SJSA1 (cell line): ENCODE measurements at regions not wholly inside any gene's neighbourhood (a gene's known extent, or its start where the extent isn't known, plus 50 kb on each side); places are given as distances from the start of the nearest gene placed in this dataset.
"Not testable (repeated sequence)": the region's sequence is repeated elsewhere in the genome, so short reads cannot be mapped to it uniquely, and the experiment has no call there.

Experiments used
- DNase-seq, 2 experiments: peaks; one replicate each; pipeline ENCODE4 v3.0.0-alpha.2; 2015 to 2020; ENCODE audit warnings: low spot score in 2 of 2, low read depth in 1 of 2
- H3K27ac ChIP-seq: fragments of 250-450 bp; sonication (Bioruptor Pico); 2 replicates; pipeline ENCODE4 v1.5.1; 2020; ENCODE audit warnings: mild to moderate bottlenecking, moderate library complexity
- H3K27me3 ChIP-seq: fragments of 250-450 bp; sonication (Bioruptor Pico); replicated peaks from 2 replicates; pipeline ENCODE4 v1.5.1; 2020; ENCODE audit warnings: mild to moderate bottlenecking, moderate library complexity
- H3K36me3 ChIP-seq: fragments of 250-450 bp; sonication (Bioruptor Pico); 2 replicates; pipeline ENCODE4 v1.5.1; 2020; ENCODE audit warnings: mild to moderate bottlenecking
- H3K4me1 ChIP-seq: fragments of 250-450 bp; sonication (Bioruptor Pico); replicated peaks from 2 replicates; pipeline ENCODE4 v1.6.1; 2021; ENCODE audit warnings: mild to moderate bottlenecking
- H3K4me3 ChIP-seq: fragments of 250-450 bp; sonication (Bioruptor Pico); 2 replicates; pipeline ENCODE4 v1.5.1; 2020; ENCODE audit warnings: mild to moderate bottlenecking
- H3K9me3 ChIP-seq: fragments of 250-450 bp; sonication (Bioruptor Pico); replicated peaks from 2 replicates; pipeline ENCODE4 v1.5.1; 2020; ENCODE audit warnings: mild to moderate bottlenecking

DNA sequence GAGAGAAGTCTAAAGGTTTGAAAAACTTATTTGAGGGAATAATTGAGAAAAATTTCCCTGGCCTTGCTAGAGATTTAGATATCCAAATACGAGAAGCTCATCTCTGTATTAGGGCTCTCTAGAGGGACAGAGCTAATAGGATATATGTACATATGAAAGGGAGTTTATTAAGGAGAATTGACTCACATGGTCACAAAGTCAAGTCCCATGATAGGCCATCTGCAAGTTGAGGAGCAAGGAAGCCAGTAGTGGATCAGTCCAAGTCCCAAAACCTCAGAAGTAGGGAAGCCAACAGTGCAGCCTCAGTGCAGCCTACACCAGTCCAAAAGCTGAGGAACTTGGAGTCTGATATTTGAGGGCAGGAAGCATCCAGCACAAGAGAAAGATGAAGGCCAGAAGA is 126.7 kb downstream of the PJA2 start:
- not testable (repeated sequence) for H3K36me3 ChIP-seq, H3K4me3 ChIP-seq

DNA sequence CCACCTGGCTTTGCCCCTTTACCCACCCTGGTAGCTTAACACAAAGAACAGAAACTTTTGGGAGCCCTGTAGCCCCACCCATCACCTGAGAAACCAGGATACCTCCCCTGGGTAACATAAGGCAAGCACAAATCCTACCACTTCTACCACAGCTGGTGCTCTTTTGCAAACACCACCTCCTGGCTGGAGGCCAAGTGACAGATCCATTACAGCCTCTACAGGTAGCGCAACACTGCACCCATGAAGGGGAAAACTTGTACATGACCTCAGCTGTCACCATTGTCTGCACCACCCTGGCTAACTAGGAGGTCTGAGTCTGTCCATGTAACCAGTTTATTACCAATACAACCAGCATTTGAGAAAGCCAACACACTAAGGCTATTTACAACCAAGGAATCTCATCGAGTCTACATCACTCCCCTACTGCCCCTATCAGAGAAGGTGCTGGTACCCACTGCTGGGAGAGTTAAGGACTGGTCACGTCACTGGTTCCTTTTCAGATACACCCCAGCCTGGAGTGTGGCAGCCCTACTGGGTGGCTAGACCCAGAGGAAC is 128.6 kb downstream of the PJA2 start:
- Histone ChIP-seq H3K4me3 (no peak overlapping the region), H3K36me3 (no peaks in the 10 kb centered on the region), H3K27me3 (no peaks in the 10 kb centered on the region), H3K27ac (no peak overlapping the region), H3K9me3 (0 out of 2 replicates have a peak, but pooled peaks cover 3% of the 10 kb centered on the region), H3K4me1 (no peaks in the 10 kb centered on the region)
- DNase-seq, result no peak

More for the DNA sequence above, 126.7 kb downstream of the PJA2 start:
- not testable (repeated sequence) for H3K27ac ChIP-seq, H3K9me3 ChIP-seq, H3K4me1 ChIP-seq, H3K27me3 ChIP-seq, DNase-seq

DNA sequence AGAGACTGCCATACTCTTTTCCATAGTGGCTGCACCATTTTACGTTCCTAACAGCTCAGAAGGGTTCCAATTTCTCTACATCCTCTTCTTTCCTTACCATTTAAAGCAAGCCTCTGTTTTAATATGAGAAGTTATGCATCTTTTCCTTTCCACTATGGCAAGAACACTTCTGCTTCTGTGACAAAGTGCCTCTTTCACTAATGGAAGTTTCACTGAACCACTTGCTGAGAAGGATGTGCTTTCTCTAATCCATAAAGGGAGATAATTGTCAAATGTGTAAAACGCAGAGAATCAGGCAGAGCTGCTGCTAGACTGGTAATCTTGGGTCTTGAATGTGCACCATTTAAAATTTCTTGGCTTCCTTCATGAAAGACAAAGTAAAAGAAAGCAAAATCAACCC is 131.6 kb downstream of the PJA2 start:
- Histone ChIP-seq H3K4me3 (no peak overlapping the region), H3K4me1 (no peaks in the 10 kb centered on the region), H3K27me3 (no peaks in the 10 kb centered on the region), H3K36me3 (no peaks in the 10 kb centered on the region), H3K27ac (no peak overlapping the region), H3K9me3 (0 out of 2 replicates have a peak, but pooled peaks cover under 1% of the 10 kb centered on the region)
- DNase-seq, result no peak

DNA sequence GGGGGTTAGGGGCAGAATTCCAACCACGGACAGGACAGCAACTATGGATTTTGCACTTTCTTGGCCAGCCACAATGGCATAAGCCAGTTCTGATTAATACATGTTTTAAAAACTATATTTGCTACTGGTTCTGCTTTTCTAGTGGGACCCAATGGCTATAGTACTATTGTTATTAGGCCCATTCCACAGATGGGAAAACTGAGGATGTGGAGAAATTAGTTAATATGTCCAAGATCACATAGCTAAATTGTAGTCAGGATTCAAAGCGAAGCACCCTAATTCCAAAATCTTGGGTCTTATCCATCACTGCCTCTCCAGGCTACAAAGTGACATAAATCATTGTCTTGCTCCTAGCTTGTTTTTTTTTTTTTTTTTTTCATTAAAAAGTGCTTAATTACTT is 133.9 kb downstream of the PJA2 start:
- no peaks in the 10 kb centered on the region for H3K27me3 ChIP-seq
- no peaks in the 10 kb centered on the region for H3K9me3 ChIP-seq
- H3K27ac ChIP-seq, result no peak overlapping the region
- H3K4me1 ChIP-seq, result no peaks in the 10 kb centered on the region
- DNase-seq, result no peak
- H3K36me3 ChIP-seq, result no peaks in the 10 kb centered on the region
- H3K4me3 ChIP-seq, result no peak overlapping the region

DNA sequence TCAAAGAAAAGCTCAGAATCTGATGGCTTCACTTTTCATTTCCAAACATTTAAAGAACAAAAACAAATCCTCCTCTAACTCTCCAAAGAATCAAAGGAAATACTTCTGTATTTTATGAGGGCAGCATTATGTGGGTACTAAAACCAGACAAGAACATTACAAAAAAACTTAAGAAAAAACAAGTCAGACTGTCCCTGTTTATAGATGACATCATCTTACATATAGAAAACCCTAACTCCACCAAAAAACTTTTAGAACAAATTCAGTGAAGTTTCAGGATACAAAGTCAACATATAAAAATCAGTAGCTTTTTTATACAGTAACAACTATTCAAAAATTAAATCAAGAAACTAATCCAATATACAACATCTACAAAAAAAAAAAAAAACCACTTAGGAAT is 136.2 kb downstream of the PJA2 start:
- no peak overlapping the region for H3K27ac ChIP-seq
- no peaks in the 10 kb centered on the region for H3K4me1 ChIP-seq
- H3K4me3 ChIP-seq, result no peak overlapping the region
- H3K36me3 ChIP-seq, result no peaks in the 10 kb centered on the region
- no peaks in the 10 kb centered on the region for H3K27me3 ChIP-seq
- no peak for DNase-seq
- no peaks in the 10 kb centered on the region for H3K9me3 ChIP-seq

DNA sequence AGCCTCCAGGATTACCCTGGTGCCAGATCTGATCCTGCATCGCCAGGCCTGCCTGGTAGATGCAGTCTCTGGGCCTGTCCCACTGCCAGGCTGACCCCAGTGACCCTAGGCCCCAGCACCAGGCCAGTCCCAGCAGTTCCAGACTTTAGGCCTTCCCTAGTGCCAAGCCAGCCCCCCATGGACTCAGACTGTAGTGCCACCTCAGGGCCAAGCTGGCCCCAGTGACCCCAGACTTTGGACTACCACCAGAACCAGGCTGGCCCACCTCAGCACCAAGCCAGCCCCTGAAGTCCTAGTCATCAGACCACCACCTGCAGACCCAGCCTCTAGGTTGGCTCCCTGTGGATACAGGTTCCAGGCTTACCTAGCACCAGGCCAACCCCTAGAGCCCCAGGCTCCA is 142.5 kb downstream of the PJA2 start:
- H3K36me3 ChIP-seq, result no peaks in the 10 kb centered on the region
- H3K4me1 ChIP-seq, result no peaks in the 10 kb centered on the region
- DNase-seq, result no peak
- no peak overlapping the region for H3K27ac ChIP-seq
- H3K9me3 ChIP-seq, result peaks cover 11% of the 10 kb centered on the region; the same call in 1 of the 2 replicates
- no peaks in the 10 kb centered on the region for H3K27me3 ChIP-seq
- H3K4me3 ChIP-seq, result no peak overlapping the region

DNA sequence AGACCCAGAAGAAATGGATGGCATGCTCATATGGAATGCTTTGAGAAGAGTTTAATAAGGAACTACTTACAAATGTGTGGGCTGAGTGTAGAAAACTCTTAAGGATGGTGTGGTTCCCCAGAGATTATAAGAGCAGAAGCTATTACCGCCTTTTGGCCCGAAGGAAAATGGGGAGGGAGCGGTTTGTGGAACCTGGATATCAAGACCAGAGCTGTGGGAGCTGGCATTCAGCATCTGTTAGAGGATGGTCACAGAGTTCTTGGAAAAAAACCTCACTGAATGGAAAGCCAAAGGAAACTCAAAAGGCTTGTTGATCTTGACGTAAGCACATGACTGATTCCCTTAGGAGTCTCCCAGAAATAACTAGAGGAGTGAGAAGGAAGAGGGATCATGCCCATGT is 151.0 kb downstream of the PJA2 start:
- no peaks in the 10 kb centered on the region for H3K4me1 ChIP-seq
- DNase-seq, result no peak
- H3K4me3 ChIP-seq, result no peak overlapping the region
- no peaks in the 10 kb centered on the region; the same call in 1 of the 2 replicates for H3K9me3 ChIP-seq
- no peaks in the 10 kb centered on the region for H3K36me3 ChIP-seq
- no peak overlapping the region for H3K27ac ChIP-seq
- H3K27me3 ChIP-seq, result no peaks in the 10 kb centered on the region

DNA sequence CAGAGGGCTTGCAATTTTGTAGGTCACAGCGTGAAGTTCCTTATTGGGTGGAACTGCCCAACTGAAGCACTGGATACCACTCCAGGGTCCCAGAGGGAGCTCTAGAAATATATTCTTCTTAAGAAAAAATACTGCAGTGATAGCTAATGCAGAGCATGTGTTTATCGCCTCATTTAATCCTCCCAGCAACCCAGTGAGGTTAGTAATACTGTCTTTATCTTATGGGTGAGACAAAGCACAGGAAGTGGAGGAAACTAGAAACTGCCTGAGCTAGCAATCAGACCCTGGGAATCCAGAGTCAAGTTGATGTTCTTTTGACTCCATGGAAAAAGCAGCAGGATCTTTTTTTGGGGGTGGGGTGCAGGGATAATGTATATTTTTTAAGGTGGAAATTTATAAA is 153.3 kb downstream of the PJA2 start:
- H3K4me3 ChIP-seq, result no peak overlapping the region
- H3K9me3 ChIP-seq, result no peaks in the 10 kb centered on the region; the same call in 1 of the 2 replicates
- no peaks in the 10 kb centered on the region for H3K36me3 ChIP-seq
- H3K4me1 ChIP-seq, result no peaks in the 10 kb centered on the region
- no peak for DNase-seq
- no peaks in the 10 kb centered on the region for H3K27me3 ChIP-seq
- H3K27ac ChIP-seq, result no peak overlapping the region

DNA sequence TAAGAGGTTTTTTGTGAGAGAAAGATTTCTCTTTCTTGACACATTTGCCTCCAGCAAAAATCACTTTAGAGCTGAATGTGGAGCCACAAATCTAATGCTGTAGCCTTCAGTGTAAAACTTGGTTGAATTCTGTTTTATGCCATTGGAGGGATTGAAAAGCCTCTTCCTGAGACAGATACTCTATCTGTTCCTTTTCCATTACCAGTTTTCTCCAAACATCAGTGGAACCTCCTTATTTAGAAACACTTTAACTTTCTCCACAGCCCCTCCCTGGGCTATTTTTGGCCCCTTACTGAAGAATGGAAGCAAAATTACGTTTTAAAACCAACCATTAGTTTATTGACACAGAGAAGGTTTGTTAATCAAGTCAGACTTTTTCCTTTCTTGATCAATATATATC is 155.3 kb downstream of the PJA2 start:
- no peak overlapping the region for H3K4me3 ChIP-seq
- H3K27me3 ChIP-seq, result no peaks in the 10 kb centered on the region
- no peaks in the 10 kb centered on the region for H3K36me3 ChIP-seq
- no peaks in the 10 kb centered on the region; the same call in 1 of the 2 replicates for H3K9me3 ChIP-seq
- H3K27ac ChIP-seq, result no peak overlapping the region
- no peaks in the 10 kb centered on the region for H3K4me1 ChIP-seq
- no peak for DNase-seq

DNA sequence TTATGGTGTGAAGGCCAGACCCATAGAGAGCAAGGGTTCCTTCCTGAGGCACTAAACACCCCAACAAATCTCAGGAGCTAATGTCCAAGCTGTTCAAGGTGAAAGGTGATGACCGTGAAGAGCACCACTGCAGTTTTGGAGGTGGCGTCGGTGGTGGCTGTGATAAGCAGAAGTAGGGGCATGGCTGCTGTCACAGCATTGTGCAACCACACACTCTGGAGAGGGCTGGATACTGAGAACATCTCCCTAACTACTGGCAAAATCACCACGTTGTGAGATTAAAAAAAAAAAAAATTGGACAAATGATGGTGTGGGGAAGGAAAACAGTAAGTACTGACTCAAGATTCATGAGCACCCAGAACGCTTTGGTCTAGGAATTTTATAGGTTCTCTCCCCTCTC is 156.5 kb downstream of the PJA2 start:
- H3K4me3 ChIP-seq, result no peak overlapping the region
- DNase-seq, result no peak
- H3K36me3 ChIP-seq, result no peaks in the 10 kb centered on the region
- H3K4me1 ChIP-seq, result no peaks in the 10 kb centered on the region
- H3K9me3 ChIP-seq, result no peaks in the 10 kb centered on the region
- H3K27me3 ChIP-seq, result no peaks in the 10 kb centered on the region
- no peak overlapping the region for H3K27ac ChIP-seq

DNA sequence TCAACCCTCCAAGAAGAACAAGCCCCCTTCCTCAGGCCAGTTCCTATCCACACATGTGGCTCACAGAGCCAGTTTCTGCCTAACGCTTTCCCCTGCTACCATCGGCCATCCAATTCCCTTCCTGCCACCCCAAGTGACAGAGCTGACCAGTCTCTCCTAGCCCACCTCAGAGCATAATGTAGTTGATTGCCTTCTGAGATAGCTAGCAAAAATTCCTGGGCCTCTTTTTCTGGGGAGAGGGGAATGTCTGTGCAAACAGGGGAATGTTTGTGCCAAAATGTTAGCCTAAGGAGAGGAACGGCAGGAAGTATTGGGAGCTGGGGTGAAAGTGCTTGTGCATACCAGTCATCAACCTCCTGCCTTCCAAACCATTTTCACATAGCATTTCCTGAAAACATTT is 157.0 kb downstream of the PJA2 start:
- H3K4me3 ChIP-seq, result no peak overlapping the region
- H3K27me3 ChIP-seq, result no peaks in the 10 kb centered on the region
- no peaks in the 10 kb centered on the region for H3K36me3 ChIP-seq
- no peak overlapping the region for H3K27ac ChIP-seq
- H3K4me1 ChIP-seq, result no peaks in the 10 kb centered on the region
- H3K9me3 ChIP-seq, result no peaks in the 10 kb centered on the region
- no peak for DNase-seq

DNA sequence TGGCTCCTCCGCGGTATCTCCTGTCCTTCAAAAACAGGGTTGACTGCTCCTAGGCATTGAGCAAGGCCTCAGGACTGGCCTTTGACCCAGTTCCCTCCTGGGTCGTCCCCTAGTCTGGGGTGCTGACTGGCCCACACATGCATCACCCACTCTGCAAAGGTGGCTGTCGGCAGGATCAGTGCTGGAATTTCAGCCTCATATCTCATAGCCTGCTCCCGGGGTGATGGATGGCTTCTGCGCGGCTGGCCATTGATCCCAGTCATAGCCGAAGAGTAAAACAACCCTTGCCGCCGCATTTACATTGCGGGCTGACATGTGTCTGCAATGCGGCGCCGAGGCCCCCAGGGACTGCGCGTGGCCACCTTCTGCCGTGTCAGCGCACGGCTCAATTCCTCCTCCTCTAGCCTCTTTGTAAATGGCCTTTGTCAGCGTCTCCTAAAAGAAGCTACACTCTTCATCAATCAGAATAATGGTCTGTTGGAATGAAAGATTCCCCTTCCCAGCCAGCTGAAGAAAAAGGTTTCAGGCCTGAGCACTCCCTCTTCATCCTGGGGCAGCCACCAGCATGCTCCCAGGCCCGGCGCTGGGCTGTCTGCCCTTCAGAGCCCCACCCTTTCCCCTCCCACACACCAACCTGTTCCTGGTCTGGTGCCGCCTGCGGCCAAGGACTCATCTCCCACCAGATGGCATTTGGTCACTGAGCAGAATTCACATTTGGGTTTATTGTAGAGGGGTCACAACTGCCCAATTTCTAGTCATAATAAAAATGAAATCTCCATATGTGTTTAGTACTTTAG is 159.0 kb downstream of the PJA2 start:
- no peaks in the 10 kb centered on the region for H3K27me3 ChIP-seq
- no peak overlapping the region for H3K27ac ChIP-seq
- H3K4me3 ChIP-seq, result no peak overlapping the region
- no peak for DNase-seq
- peaks cover 5% of the 10 kb centered on the region; the same call in 1 of the 2 replicates for H3K9me3 ChIP-seq
- no peaks in the 10 kb centered on the region for H3K4me1 ChIP-seq
- H3K36me3 ChIP-seq, result no peaks in the 10 kb centered on the region

DNA sequence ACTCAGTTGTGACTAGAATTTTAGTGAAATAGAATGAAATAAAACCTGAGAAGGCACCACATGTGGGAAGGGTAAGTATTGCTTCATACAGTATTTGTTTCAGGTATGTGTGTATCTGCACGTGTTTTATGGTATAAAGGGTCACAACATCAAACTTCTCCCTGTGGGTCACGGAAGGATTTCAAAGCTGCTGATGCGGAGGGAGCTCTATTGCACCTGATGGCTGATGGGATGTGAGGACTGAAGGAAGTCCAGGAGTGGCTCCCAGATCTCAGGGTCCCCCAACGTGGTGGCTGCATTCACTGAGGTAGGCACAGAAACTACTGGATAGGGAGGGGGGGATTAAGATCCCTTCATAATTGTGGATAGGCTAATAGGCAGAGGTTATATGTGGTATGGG is 159.7 kb downstream of the PJA2 start:
- no peak for DNase-seq
- Histone ChIP-seq H3K36me3 (no peaks in the 10 kb centered on the region), H3K4me1 (no peaks in the 10 kb centered on the region), H3K27me3 (no peaks in the 10 kb centered on the region), H3K27ac (no peak overlapping the region), H3K4me3 (no peak overlapping the region), H3K9me3 (peaks cover 7% of the 10 kb centered on the region; the same call in 1 of the 2 replicates)

DNA sequence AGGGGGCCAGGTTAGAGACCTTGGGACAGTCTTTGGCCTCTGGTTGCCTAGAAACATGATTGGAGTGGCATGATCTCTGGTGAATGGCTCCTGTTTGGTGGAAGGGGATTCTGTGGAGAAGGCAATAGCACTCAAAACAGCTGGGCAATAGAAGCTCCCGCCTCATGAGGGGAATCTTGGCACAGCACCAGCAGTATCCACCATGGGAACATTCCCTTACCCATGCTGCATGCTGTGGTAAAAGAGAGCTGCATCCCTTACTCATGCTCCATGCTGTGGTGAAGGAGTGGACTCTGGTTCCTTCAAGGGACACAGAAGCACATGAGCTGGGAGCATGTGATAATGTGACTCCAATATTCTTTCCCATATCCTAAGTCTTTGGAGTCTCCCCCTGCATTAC is 160.6 kb downstream of the PJA2 start:
- no peak overlapping the region for H3K4me3 ChIP-seq
- no peaks in the 10 kb centered on the region for H3K27me3 ChIP-seq
- H3K9me3 ChIP-seq, result peaks cover 7% of the 10 kb centered on the region; the same call in 1 of the 2 replicates
- no peak for DNase-seq
- H3K36me3 ChIP-seq, result no peaks in the 10 kb centered on the region
- H3K27ac ChIP-seq, result no peak overlapping the region
- H3K4me1 ChIP-seq, result no peaks in the 10 kb centered on the region
